B cell (primary cell): ENCODE measurements at regions not wholly inside any gene's neighbourhood (a gene's known extent, or its start where the extent isn't known, plus 50 kb on each side); places are given as distances from the start of the nearest gene placed in this dataset.

Experiments used
- ATAC-seq: fragments of 200-7000 bp; cut with Tn5 transposase; one replicate; pipeline ENCODE4 v1.10.0; 2021; ENCODE audit warnings: low read depth, mild to moderate bottlenecking, moderate number of reproducible peaks, moderate library complexity
- CTCF ChIA-PET: fragments of 350-600 bp; sonication (Branson Sonifier 250); formaldehyde crosslinking; loops from one replicate; lab custom pipeline; 2021; ENCODE audit warnings: antibody characterized with exemption, inconsistent platforms; lab: Charles Lee
- POLR2A ChIA-PET: fragments of 350-600 bp; sonication (Branson Sonifier 250); formaldehyde crosslinking; loops from one replicate; lab custom pipeline; 2021; ENCODE audit warnings: antibody characterized with exemption; lab: Charles Lee
- DNase-seq: peaks from one replicate; pipeline ENCODE4 v3.0.0; 2013
- H2AFZ ChIP-seq: 2 replicates; pipeline ENCODE4 v1.6.1; 2012; ENCODE audit warnings: mild to moderate bottlenecking, low read depth, low read length; ENCODE audit not compliant: insufficient read depth, poor library complexity, severe bottlenecking
- H3K27ac ChIP-seq, 2 donors: 1 replicate in 1 of 2; 2 replicates in 1 of 2; pipeline ENCODE4 v1.5.1; 2012 to 2013; ENCODE audit warnings: low read length in 2 of 2, mild to moderate bottlenecking in 2 of 2, moderate library complexity in 1 of 2
- H3K27me3 ChIP-seq, 4 experiments: fragments of 200-600 bp in 1 of 4; sonication (generic) in 1 of 4; replicated peaks in 1 of 4; 1 replicate in 2 of 4; 2 replicates in 2 of 4; pipeline versions ENCODE4 v1.6.1 to v1.7.0; 2013 to 2016; ENCODE audit warnings: low read length in 3 of 4, mild to moderate bottlenecking in 2 of 4, mixed read lengths in 1 of 4, moderate library complexity in 1 of 4; ENCODE audit not compliant: insufficient read depth in 4 of 4, control insufficient read depth in 3 of 4; ENCODE audit errors: control extremely low read depth in 1 of 4
- H3K36me3 ChIP-seq, 2 experiments: replicated peaks in 1 of 2; 1 replicate in 1 of 2; 2 replicates in 1 of 2; pipeline versions ENCODE4 v1.6.1 to v1.7.1; 2013; ENCODE audit warnings: low read length in 1 of 2; ENCODE audit not compliant: insufficient read depth in 2 of 2, control insufficient read depth in 1 of 2; ENCODE audit errors: control extremely low read depth in 1 of 2, extremely low read depth in 1 of 2
- H3K4me1 ChIP-seq, 2 donors: fragments of 200-600 bp in 1 of 2; sonication (generic) in 1 of 2; 1 replicate in 1 of 2; 2 replicates in 1 of 2; pipeline versions ENCODE4 v1.5.1 to v1.6.1; 2013 to 2017; ENCODE audit warnings: low read length in 2 of 2; ENCODE audit not compliant: control insufficient read depth in 2 of 2, insufficient read depth in 2 of 2
- H3K4me2 ChIP-seq: replicated peaks from 2 replicates; pipeline ENCODE3; 2012; ENCODE audit warnings: mild to moderate bottlenecking, low read depth, low read length; ENCODE audit not compliant: poor library complexity, severe bottlenecking
- H3K4me3 ChIP-seq, 5 experiments: fragments of 200-600 bp in 1 of 5; sonication (generic) in 1 of 5; 1 replicate in 3 of 5; 2 replicates in 2 of 5; pipeline versions ENCODE4 v1.5.1 to v1.7.0; 2011 to 2016; ENCODE audit warnings: low read length in 4 of 5, mild to moderate bottlenecking in 4 of 5, low read depth in 2 of 5, control low read depth in 1 of 5, moderate library complexity in 1 of 5; ENCODE audit not compliant: insufficient read depth in 1 of 5; ENCODE audit errors: control extremely low read depth in 1 of 5, extremely low read depth in 1 of 5
- H3K79me2 ChIP-seq: fragments of 200-600 bp; sonication (generic); one replicate; pipeline ENCODE4 v1.6.0; 2016; ENCODE audit warnings: low read length; ENCODE audit not compliant: control insufficient read depth, insufficient read depth
- H3K9ac ChIP-seq: fragments of 200-600 bp; sonication (generic); 2 replicates; pipeline ENCODE4 v1.6.1; 2017; ENCODE audit warnings: mild to moderate bottlenecking, low read length, moderate library complexity
- H3K9me3 ChIP-seq, 3 donors: one replicate each; pipeline versions ENCODE4 v1.6.1 to v1.7.1; 2013; ENCODE audit warnings: low read length in 2 of 3; ENCODE audit not compliant: control insufficient read depth in 2 of 3, insufficient read depth in 1 of 3; ENCODE audit errors: control extremely low read depth in 1 of 3
- H4K20me1 ChIP-seq: 2 replicates; pipeline ENCODE4 v1.6.0; 2012; ENCODE audit warnings: mild to moderate bottlenecking, low read length; ENCODE audit not compliant: insufficient read depth, control insufficient read depth, poor library complexity, severe bottlenecking
- H3K27ac Mint-ChIP-seq: one replicate; pipeline ENCODE4 v1.8.0; 2021; ENCODE audit warnings: mixed read lengths
- H3K27me3 Mint-ChIP-seq: one replicate; pipeline ENCODE4 v1.8.0; 2021; ENCODE audit warnings: mixed read lengths
- H3K4me1 Mint-ChIP-seq: one replicate; pipeline ENCODE4 v1.8.0; 2021; ENCODE audit warnings: mixed read lengths
- H3K4me3 Mint-ChIP-seq: one replicate; pipeline ENCODE4 v1.8.0; 2021; ENCODE audit warnings: mixed read lengths
- H3K9me3 Mint-ChIP-seq: one replicate; pipeline ENCODE4 v1.8.0; 2022; ENCODE audit warnings: mixed read lengths; ENCODE audit not compliant: insufficient read depth
- EZH2 ChIP-seq: IDR thresholded peaks from 2 replicates; pipeline ENCODE4 v1.6.1; 2012; ENCODE audit warnings: borderline replicate concordance, low read depth, mild to moderate bottlenecking, moderate library complexity, low read length; ENCODE audit not compliant: insufficient read depth, poor library complexity, severe bottlenecking
- WGBS: methylation state at CpG from one replicate; pipeline ENCODE4 v1.1.5; 2013; ENCODE audit warnings: missing lambda C conversion rate; ENCODE audit not compliant: insufficient coverage; 5-methylcytosine and 5-hydroxymethylcytosine counted together
- intact Hi-C: fragments of 100-400 bp; cut with micrococcal nuclease; formaldehyde crosslinking; loops from one replicate; pipeline ENCODE4 v1.10.0; 2022
- TF ChIP-seq, protein P1 (sequence below): fragments of 200-600 bp; IDR thresholded peaks from one replicate; pipeline ENCODE4 v1.8.0; 2022; ENCODE audit warnings: antibody characterized with exemption, mild to moderate bottlenecking

DNA sequence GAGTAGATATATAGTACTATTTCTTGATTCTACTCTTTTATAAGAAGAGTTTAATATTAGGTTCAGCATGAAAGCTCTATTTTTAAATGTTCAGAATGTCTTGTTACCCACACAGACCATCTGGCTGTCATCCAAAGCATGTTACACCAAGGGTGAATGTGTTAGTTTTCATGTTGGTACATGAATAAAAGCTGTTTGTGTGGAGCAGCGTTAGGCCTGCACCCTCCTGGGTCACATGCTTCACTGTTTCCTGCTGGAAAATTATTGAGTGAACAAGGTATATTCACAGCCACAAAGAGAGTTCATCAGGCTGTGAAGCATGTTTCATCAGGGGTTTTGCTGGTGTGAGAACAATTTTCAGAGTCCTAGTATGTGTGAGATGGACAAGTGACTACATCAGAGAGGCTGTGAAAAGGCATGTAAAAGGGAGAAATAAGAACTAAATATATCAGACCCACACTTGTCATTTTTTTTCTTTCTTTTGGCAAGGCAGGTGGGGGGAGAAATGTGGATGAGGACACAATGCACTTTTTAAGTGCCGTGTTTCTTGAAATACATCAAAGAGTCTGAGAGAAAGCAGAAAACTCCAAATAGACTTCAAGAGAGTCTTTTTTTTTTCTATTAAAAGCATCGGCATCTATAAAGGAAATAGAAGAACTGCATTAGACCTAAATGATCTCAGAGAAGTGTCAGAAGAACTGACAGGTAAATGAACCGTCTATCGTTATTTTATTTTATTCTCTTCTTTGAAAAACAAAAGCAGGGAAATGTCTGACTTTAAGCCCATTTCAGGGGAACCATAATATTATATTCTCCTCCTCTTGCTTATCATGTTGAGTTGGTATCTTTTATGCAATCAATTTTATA is 2429.7 kb downstream of the PCDH7 start:
- H3K27me3 ChIP-seq = no peaks in the 10 kb centered on the region
- no peak overlapping the region for H2AFZ ChIP-seq
- no peak overlapping the region for H3K4me3 ChIP-seq
- H3K36me3 ChIP-seq = no peaks in the 10 kb centered on the region
- H3K27ac ChIP-seq = no peak overlapping the region
- H3K9ac ChIP-seq = no peak overlapping the region
- H3K79me2 ChIP-seq = no peaks in the 10 kb centered on the region
- H3K27ac Mint-ChIP-seq = no peak overlapping the region
- no peaks in the 10 kb centered on the region for H3K9me3 Mint-ChIP-seq
- CTCF ChIA-PET = no interaction called here
- no peak overlapping the region for H3K4me3 Mint-ChIP-seq
- intact Hi-C loops = no loop called here
- no peaks in the 10 kb centered on the region for H3K9me3 ChIP-seq
- H3K4me1 Mint-ChIP-seq = no peaks in the 10 kb centered on the region
- 60% methylated on average over 1 of the region's 5 CpGs for WGBS
- POLR2A ChIA-PET = no interaction called here
- H3K27me3 Mint-ChIP-seq = no peaks in the 10 kb centered on the region
- ATAC-seq (no peak), DNase-seq (no peak)
- no peaks in the 10 kb centered on the region for H4K20me1 ChIP-seq
- no peak overlapping the region for H3K4me2 ChIP-seq
- no peaks in the 10 kb centered on the region for H3K4me1 ChIP-seq
- TF ChIP-seq, protein P1, sequence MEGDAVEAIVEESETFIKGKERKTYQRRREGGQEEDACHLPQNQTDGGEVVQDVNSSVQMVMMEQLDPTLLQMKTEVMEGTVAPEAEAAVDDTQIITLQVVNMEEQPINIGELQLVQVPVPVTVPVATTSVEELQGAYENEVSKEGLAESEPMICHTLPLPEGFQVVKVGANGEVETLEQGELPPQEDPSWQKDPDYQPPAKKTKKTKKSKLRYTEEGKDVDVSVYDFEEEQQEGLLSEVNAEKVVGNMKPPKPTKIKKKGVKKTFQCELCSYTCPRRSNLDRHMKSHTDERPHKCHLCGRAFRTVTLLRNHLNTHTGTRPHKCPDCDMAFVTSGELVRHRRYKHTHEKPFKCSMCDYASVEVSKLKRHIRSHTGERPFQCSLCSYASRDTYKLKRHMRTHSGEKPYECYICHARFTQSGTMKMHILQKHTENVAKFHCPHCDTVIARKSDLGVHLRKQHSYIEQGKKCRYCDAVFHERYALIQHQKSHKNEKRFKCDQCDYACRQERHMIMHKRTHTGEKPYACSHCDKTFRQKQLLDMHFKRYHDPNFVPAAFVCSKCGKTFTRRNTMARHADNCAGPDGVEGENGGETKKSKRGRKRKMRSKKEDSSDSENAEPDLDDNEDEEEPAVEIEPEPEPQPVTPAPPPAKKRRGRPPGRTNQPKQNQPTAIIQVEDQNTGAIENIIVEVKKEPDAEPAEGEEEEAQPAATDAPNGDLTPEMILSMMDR = no peak
- no peak for TF ChIP-seq EZH2

DNA sequence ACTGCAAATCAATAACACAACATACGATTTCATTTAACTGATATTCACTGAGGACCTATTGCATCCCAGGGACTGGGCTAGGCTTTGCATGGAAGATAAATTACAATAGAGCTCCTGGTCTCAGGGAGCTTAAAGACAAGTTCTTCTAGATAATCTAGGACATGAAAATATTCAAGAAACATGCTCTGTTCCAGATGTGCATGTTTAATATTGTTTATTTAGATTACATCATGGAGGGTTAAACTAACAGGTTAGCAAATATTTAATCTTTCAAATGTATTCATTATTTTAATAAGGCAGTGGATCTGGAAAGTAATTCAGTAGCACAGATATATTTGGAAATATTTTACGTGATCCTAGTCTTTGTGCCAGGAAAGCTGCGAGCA is 2430.3 kb downstream of the PCDH7 start:
- ChIA-PET POLR2A (no interaction called here), CTCF (interaction anchor here (0.6 kb wide), 1 partner anchor 79 kb away, joined by 4 read pairs; no protein-coding TSS in a partner anchor)
- Histone ChIP-seq H3K36me3 (no peaks in the 10 kb centered on the region), H3K9ac (no peak overlapping the region), H3K9me3 (no peaks in the 10 kb centered on the region), H3K27ac (no peak overlapping the region), H2AFZ (no peak overlapping the region), H3K4me1 (no peaks in the 10 kb centered on the region), H4K20me1 (no peaks in the 10 kb centered on the region), H3K79me2 (no peaks in the 10 kb centered on the region), H3K27me3 (no peaks in the 10 kb centered on the region), H3K4me2 (no peak overlapping the region), H3K4me3 (no peak overlapping the region)
- no CpG with 5 or more reads among the region's 3 CpGs for WGBS
- ATAC-seq (no peak), DNase-seq (no peak)
- TF ChIP-seq EZH2 = no peak
- TF ChIP-seq, protein P1 = no peak
- H3K4me1 Mint-ChIP-seq = no peaks in the 10 kb centered on the region
- no peaks in the 10 kb centered on the region for H3K9me3 Mint-ChIP-seq
- intact Hi-C loops = no loop called here
- H3K27me3 Mint-ChIP-seq = no peaks in the 10 kb centered on the region
- H3K4me3 Mint-ChIP-seq = no peak overlapping the region
- H3K27ac Mint-ChIP-seq = no peak overlapping the region
